ENCODE measurements at regions not wholly inside any gene's neighbourhood (a gene's known extent, or its start where the extent isn't known, plus 50 kb on each side); places are given as distances from the start of the nearest gene placed in this dataset.

DNA sequence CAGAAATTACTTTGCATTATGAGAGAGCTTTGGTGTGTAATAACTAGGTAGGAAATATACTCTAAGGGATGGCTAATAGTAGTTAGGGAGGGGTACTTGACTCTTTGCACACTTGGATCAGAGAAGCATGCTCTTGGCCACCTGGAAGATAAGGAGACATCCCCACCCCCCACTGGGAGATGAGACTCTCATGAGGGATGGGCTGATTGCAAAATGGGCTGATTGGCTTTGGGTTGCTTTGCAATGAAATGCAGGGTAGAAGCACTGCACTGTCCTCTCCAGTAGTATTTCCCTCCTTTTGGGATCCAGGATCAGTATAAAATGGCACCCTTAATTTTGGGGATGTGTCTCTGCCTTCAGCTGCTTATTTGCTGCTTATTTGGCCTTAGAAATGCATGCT, 71.2 kb upstream of the EPS8L3 start:
- TF ChIP-seq ZNF423 (tag by site-specific recombination; IDR thresholded peaks at IDR 0.05) (no peak), KLF1 (tag by site-specific recombination; IDR thresholded peaks at IDR 0.05) (no peak), ZNF629 (tag by site-specific recombination; IDR thresholded peaks at IDR 0.05) (no peak), ZNF274 (IDR thresholded peaks at IDR 0.05; ENCODE audit: low read length) (no peak), ZNF274 (tag by site-specific recombination; IDR thresholded peaks at IDR 0.05; ENCODE audit: borderline replicate concordance) (no peak), ZNF670 (tag by site-specific recombination; IDR thresholded peaks at IDR 0.05; ENCODE audit: low read depth) (no peak), ZNF292 (tag by site-specific recombination; IDR thresholded peaks at IDR 0.05; ENCODE audit: borderline replicate concordance, low read depth) (no peak), SP2 (tag by site-specific recombination; IDR thresholded peaks at IDR 0.05) (no peak), ZNF10 (tag by site-specific recombination; IDR thresholded peaks at IDR 0.05) (no peak), ZNF707 (tag by site-specific recombination; IDR thresholded peaks at IDR 0.05) (no peak)
- TF ChIP-seq, protein P1, sequence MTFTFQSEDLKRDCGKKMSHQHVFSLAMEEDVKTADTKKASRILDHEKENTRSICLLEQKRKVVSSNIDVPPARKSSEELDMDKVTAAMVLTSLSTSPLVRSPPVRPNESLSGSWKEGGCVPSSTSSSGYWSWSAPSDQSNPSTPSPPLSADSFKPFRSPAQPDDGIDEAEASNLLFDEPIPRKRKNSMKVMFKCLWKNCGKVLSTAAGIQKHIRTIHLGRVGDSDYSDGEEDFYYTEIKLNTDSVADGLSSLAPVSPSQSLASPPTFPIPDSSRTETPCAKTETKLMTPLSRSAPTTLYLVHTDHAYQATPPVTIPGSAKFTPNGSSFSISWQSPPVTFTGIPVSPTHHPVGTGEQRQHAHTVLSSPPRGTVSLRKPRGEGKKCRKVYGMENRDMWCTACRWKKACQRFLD (tag by site-specific recombination; IDR thresholded peaks at IDR 0.05) = no peak
- no peaks in the 10 kb centered on the region for H3K9me3 ChIP-seq (ENCODE audit: control insufficient read depth, insufficient read depth, low read depth, low read length)
- H3K36me3 ChIP-seq (ENCODE audit: control insufficient read depth in 2 of 2, insufficient read depth in 1 of 2, low read length in 2 of 2) = no peaks in the 10 kb centered on the region
- POLR2A ChIA-PET = no interaction called here
- CTCF ChIA-PET = interaction anchor here (0.6 to 0.9 kb wide), 2 partner anchors 147 to 335 kb away, joined by 3 to 4 read pairs; no protein-coding TSS in a partner anchor
- no peaks in the 10 kb centered on the region for H3K4me1 ChIP-seq (ENCODE audit: control insufficient read depth, insufficient read depth, low read length)
- no peak overlapping the region for H3K27ac ChIP-seq (ENCODE audit: extremely low read depth, low read depth, low read length)
- no peak overlapping the region for H3K4me3 ChIP-seq (ENCODE audit: low read depth, low read length)

DNA sequence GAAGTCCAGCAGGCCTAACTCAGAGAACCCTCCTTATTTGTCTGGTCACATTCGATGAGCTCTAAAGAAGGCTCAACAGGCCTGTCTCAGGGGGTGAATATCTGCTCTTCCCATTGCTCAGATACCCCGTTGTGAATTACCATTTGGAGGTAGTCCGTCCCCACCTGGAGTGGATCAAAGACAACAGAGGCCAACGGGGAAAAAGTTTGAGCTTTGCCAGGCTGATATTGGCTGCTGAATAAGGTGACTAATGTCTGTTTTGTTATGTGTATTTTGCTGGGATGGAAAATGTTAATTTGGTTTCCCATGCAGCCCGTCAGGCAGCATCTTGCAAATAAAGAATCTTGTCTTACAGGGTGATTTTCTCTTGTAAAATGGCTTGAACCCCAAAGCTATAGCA, 69.2 kb upstream of the EPS8L3 start:
- Histone ChIP-seq H3K27ac (ENCODE audit: extremely low read depth, low read depth, low read length) (no peak overlapping the region), H3K9me3 (ENCODE audit: control insufficient read depth, insufficient read depth, low read depth, low read length) (no peaks in the 10 kb centered on the region), H3K4me1 (ENCODE audit: control insufficient read depth, insufficient read depth, low read length) (no peaks in the 10 kb centered on the region), H3K36me3 (ENCODE audit: control insufficient read depth in 2 of 2, insufficient read depth in 1 of 2, low read length in 2 of 2) (no peaks in the 10 kb centered on the region), H3K4me3 (ENCODE audit: low read depth, low read length) (no peak overlapping the region)
- TF ChIP-seq ZNF2 (tag by site-specific recombination; IDR thresholded peaks at IDR 0.05) = no peak
- no peak for TF ChIP-seq ZNF473 (tag by site-specific recombination; IDR thresholded peaks at IDR 0.05)
- no peak for TF ChIP-seq ZNF394 (tag by site-specific recombination; IDR thresholded peaks at IDR 0.05; ENCODE audit: borderline replicate concordance)
- no peak for TF ChIP-seq TRIM28 (IDR thresholded peaks at IDR 0.05; ENCODE audit: borderline replicate concordance, low read length)
- no peak for TF ChIP-seq ZNF324 (tag by site-specific recombination; IDR thresholded peaks at IDR 0.05)
- TF ChIP-seq, protein P2, sequence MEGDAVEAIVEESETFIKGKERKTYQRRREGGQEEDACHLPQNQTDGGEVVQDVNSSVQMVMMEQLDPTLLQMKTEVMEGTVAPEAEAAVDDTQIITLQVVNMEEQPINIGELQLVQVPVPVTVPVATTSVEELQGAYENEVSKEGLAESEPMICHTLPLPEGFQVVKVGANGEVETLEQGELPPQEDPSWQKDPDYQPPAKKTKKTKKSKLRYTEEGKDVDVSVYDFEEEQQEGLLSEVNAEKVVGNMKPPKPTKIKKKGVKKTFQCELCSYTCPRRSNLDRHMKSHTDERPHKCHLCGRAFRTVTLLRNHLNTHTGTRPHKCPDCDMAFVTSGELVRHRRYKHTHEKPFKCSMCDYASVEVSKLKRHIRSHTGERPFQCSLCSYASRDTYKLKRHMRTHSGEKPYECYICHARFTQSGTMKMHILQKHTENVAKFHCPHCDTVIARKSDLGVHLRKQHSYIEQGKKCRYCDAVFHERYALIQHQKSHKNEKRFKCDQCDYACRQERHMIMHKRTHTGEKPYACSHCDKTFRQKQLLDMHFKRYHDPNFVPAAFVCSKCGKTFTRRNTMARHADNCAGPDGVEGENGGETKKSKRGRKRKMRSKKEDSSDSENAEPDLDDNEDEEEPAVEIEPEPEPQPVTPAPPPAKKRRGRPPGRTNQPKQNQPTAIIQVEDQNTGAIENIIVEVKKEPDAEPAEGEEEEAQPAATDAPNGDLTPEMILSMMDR (tag by site-specific recombination; IDR thresholded peaks at IDR 0.05) = no peak
- TF ChIP-seq, protein P3, sequence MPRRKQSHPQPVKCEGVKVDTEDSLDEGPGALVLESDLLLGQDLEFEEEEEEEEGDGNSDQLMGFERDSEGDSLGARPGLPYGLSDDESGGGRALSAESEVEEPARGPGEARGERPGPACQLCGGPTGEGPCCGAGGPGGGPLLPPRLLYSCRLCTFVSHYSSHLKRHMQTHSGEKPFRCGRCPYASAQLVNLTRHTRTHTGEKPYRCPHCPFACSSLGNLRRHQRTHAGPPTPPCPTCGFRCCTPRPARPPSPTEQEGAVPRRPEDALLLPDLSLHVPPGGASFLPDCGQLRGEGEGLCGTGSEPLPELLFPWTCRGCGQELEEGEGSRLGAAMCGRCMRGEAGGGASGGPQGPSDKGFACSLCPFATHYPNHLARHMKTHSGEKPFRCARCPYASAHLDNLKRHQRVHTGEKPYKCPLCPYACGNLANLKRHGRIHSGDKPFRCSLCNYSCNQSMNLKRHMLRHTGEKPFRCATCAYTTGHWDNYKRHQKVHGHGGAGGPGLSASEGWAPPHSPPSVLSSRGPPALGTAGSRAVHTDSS (tag by site-specific recombination; IDR thresholded peaks at IDR 0.05) = no peak
- no peak for TF ChIP-seq ZNF571 (tag by site-specific recombination; IDR thresholded peaks at IDR 0.05)
- TF ChIP-seq, protein P4, sequence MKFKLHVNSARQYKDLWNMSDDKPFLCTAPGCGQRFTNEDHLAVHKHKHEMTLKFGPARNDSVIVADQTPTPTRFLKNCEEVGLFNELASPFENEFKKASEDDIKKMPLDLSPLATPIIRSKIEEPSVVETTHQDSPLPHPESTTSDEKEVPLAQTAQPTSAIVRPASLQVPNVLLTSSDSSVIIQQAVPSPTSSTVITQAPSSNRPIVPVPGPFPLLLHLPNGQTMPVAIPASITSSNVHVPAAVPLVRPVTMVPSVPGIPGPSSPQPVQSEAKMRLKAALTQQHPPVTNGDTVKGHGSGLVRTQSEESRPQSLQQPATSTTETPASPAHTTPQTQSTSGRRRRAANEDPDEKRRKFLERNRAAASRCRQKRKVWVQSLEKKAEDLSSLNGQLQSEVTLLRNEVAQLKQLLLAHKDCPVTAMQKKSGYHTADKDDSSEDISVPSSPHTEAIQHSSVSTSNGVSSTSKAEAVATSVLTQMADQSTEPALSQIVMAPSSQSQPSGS (tag by site-specific recombination; IDR thresholded peaks at IDR 0.05; ENCODE audit: low read depth) = no peak
- no peak for TF ChIP-seq ZBTB7A (tag by site-specific recombination; IDR thresholded peaks at IDR 0.05; ENCODE audit: low read depth)
- TF ChIP-seq ZNF76 (tag by site-specific recombination; IDR thresholded peaks at IDR 0.05; ENCODE audit: borderline replicate concordance, low read depth) = no peak
- TF ChIP-seq ZNF214 (tag by site-specific recombination; IDR thresholded peaks at IDR 0.05; ENCODE audit: borderline replicate concordance) = no peak
- no peak for TF ChIP-seq ZNF544 (tag by site-specific recombination; IDR thresholded peaks at IDR 0.05)
- TF ChIP-seq ZNF423 (tag by site-specific recombination; IDR thresholded peaks at IDR 0.05) = no peak
- TF ChIP-seq ZFP3 (tag by site-specific recombination; IDR thresholded peaks at IDR 0.05; ENCODE audit: low read depth) = no peak
- no peak for TF ChIP-seq ZNF707 (tag by site-specific recombination; IDR thresholded peaks at IDR 0.05)
- no peak for TF ChIP-seq ZNF292 (tag by site-specific recombination; IDR thresholded peaks at IDR 0.05; ENCODE audit: borderline replicate concordance, low read depth)
- no peak for TF ChIP-seq ZNF830 (tag by site-specific recombination; IDR thresholded peaks at IDR 0.05; ENCODE audit: low read depth)
- TF ChIP-seq ZNF529 (tag by site-specific recombination; IDR thresholded peaks at IDR 0.05; ENCODE audit: insufficient replicate concordance) = no peak
- TF ChIP-seq ZNF791 (tag by site-specific recombination; IDR thresholded peaks at IDR 0.05) = no peak
- ChIA-PET CTCF (no interaction called here), POLR2A (no interaction called here)

All from HEK293 (cell line).